Aorta (tissue), 5 donors: ENCODE measurements at regions not wholly inside any gene's neighbourhood (a gene's known extent, or its start where the extent isn't known, plus 50 kb on each side); places are given as distances from the start of the nearest gene placed in this dataset.

Experiments used
- ATAC-seq: fragments of 200-7000 bp; cut with Tn5 transposase; one replicate; pipeline ENCODE4 v1.9.1; 2022; ENCODE audit warnings: moderate library complexity; ENCODE audit not compliant: low FRiP score
- DNase-seq, 2 donors: peaks; one replicate each; pipeline ENCODE4 v3.0.0-alpha.2; 2020
- H3K27ac ChIP-seq, 2 donors: one replicate each; pipeline ENCODE4 v1.5.1; 2013; ENCODE audit warnings: low read length in 2 of 2, mild to moderate bottlenecking in 2 of 2, moderate library complexity in 2 of 2, control low read depth in 1 of 2, inconsistent platforms in 1 of 2, low read depth in 1 of 2
- H3K27me3 ChIP-seq, 2 donors: one replicate each; pipeline ENCODE4 v1.6.1; 2013; ENCODE audit warnings: control low read depth in 1 of 2, low read length in 1 of 2, mild to moderate bottlenecking in 1 of 2, moderate library complexity in 1 of 2; ENCODE audit not compliant: insufficient read depth in 2 of 2, control insufficient read depth in 1 of 2
- H3K36me3 ChIP-seq, 2 donors: one replicate each; pipeline ENCODE4 v1.6.1; 2013; ENCODE audit warnings: control low read depth in 1 of 2, low read length in 1 of 2, mild to moderate bottlenecking in 1 of 2; ENCODE audit not compliant: insufficient read depth in 2 of 2, control insufficient read depth in 1 of 2
- H3K4me1 ChIP-seq, 2 donors: one replicate each; pipeline ENCODE4 v1.6.1; 2013; ENCODE audit warnings: low read length in 2 of 2, control low read depth in 1 of 2, mild to moderate bottlenecking in 1 of 2, moderate library complexity in 1 of 2; ENCODE audit not compliant: insufficient read depth in 2 of 2, control insufficient read depth in 1 of 2
- H3K4me3 ChIP-seq, 2 donors: one replicate each; pipeline ENCODE4 v1.5.1; 2013; ENCODE audit warnings: low read length in 2 of 2, control low read depth in 1 of 2, mild to moderate bottlenecking in 1 of 2
- H3K9me3 ChIP-seq: one replicate; pipeline ENCODE4 v1.6.1; 2013; ENCODE audit warnings: mild to moderate bottlenecking, low read length; ENCODE audit not compliant: control insufficient read depth
- WGBS, 2 donors: extraction: QIAGEN DNeasy Blood & Tissue Kit; methylation state at CpG; one replicate each; pipeline ENCODE4 v1.1.7; 2013; 5-methylcytosine and 5-hydroxymethylcytosine counted together
- intact Hi-C, 2 donors: fragments of 100-400 bp; cut with DNase I; formaldehyde crosslinking; loops; one replicate each; pipeline versions ENCODE4 v1.14.2 to v1.15.0; 2022
- donor health status: healthy with polysubstance abuse.
- donor health status: Bipolar disorder and iron deficiency.
- donor health status: DM: no; HTN: no; CAD: no.
- donor health status: DM: no; HTN: no; CAD: no.
- donor health status: DM: yes; HTN: yes; CAD: no.

DNA sequence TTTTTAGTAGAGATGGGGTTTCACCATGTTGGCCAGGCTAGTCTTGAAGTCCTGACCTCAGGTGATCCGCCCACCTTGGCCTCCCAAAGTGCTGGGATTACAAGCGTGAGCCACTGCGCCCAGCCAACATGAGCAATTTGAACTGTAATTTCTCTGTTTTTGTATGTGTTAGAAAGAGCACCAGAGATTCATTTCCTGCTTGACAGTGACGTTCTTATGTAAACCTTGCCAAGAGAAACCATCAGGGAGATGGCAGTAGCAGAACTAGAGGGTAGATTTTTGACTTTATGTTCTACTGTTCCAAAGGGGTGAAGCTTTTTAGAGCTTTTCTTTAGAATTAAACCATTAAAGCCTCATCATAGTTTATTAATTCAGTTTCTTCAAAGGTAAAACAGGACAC lies 148.1 kb upstream of the UMPS start:
- intact Hi-C loops: loop anchor here in 1 of 2 donors (10.0 kb wide), 1 partner anchor 323 kb away; no protein-coding TSS in a partner anchor
- no peaks in the 10 kb centered on the region for H3K9me3 ChIP-seq
- no peaks in the 10 kb centered on the region for H3K27me3 ChIP-seq
- DNase-seq: no peak
- no peak overlapping the region for H3K4me3 ChIP-seq
- ATAC-seq: no peak
- 74 to 79% methylated on average over 4 of the region's 4 CpGs for WGBS, 2 donors
- peaks cover 0 to 2% of the 10 kb centered on the region in 2 donors for H3K4me1 ChIP-seq
- peaks cover 0 to 2% of the 10 kb centered on the region in 2 donors for H3K36me3 ChIP-seq
- no peak overlapping the region for H3K27ac ChIP-seq

DNA sequence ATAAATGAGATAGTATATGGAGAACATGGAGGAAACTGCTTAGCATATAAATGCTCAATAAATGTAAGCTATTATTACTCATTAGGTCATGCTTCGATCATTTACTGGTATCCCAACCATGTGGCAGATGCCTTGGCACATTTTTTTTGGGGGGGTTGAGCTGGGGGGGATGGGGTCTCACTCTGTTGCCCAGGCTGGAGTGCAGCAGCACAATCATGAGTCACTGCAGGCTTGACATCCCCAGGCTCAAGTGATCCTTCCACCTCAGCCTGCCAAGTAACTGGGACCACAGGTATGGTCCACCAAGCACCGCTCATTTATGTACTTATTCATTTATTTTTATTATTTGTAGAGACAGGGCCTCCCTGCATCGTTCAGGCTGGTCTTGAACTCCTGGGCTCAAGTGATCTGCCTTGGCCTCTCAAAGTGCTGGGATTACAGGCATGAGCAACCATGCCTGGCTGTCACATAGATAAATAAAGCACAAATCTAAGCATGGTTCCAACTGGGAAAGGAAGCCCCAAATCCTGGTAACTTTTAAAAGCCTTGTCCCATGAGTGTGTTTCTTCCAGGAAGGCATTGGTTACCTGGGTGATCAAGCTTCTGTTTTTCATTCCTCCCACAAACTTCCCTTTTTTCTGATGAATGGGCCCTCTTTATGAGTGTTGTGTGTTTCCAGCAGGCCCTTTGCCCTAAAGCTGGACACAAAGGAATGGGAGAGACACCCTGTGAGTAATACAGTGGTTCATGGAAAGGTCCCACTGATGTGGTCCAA lies 147.4 kb upstream of the UMPS start:
- no peak overlapping the region for H3K4me3 ChIP-seq
- H3K27ac ChIP-seq: no peak overlapping the region
- WGBS, 2 donors: 68 to 95% methylated on average over 3 of the region's 3 CpGs
- no peaks in the 10 kb centered on the region for H3K9me3 ChIP-seq
- ATAC-seq: no peak
- intact Hi-C loops: loop anchor here in 1 of 2 donors (10.0 kb wide), 1 partner anchor 322 kb away; no protein-coding TSS in a partner anchor
- DNase-seq: no peak
- peaks cover 0 to 2% of the 10 kb centered on the region in 2 donors for H3K4me1 ChIP-seq
- peaks cover 0 to 2% of the 10 kb centered on the region in 2 donors for H3K36me3 ChIP-seq
- no peaks in the 10 kb centered on the region for H3K27me3 ChIP-seq

DNA sequence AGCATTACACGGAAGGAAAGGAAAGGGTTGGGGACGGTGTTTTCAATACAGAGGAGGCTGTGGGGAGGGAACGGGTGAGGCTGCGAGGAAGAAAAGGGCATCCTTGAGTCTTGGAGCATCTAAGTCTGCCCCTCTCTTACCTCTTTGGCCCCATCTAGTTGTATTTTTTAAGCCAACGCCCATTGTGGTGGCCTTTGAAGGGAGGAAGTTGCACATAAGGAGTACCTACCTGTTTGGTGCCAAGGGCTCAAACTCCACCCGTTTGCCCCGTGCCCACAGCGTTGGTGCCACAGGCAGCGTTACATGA lies 146.1 kb upstream of the UMPS start:
- ATAC-seq (no peak), DNase-seq (no peak)
- Histone ChIP-seq H3K4me3 (peak overlapping the region in 1 of 2 donors; percentile 37), H3K9me3 (no peaks in the 10 kb centered on the region), H3K27ac (no peak overlapping the region), H3K36me3 (no peaks in the 10 kb centered on the region), H3K4me1 (peaks cover 0 to 2% of the 10 kb centered on the region in 2 donors), H3K27me3 (no peaks in the 10 kb centered on the region)
- intact Hi-C loops: loop anchor here in 1 of 2 donors (10.0 kb wide), 1 partner anchor 321 kb away; no protein-coding TSS in a partner anchor
- whole genome bisulfite sequencing, 2 donors: 19 to 20% methylated on average over 9 of the region's 9 CpGs

DNA sequence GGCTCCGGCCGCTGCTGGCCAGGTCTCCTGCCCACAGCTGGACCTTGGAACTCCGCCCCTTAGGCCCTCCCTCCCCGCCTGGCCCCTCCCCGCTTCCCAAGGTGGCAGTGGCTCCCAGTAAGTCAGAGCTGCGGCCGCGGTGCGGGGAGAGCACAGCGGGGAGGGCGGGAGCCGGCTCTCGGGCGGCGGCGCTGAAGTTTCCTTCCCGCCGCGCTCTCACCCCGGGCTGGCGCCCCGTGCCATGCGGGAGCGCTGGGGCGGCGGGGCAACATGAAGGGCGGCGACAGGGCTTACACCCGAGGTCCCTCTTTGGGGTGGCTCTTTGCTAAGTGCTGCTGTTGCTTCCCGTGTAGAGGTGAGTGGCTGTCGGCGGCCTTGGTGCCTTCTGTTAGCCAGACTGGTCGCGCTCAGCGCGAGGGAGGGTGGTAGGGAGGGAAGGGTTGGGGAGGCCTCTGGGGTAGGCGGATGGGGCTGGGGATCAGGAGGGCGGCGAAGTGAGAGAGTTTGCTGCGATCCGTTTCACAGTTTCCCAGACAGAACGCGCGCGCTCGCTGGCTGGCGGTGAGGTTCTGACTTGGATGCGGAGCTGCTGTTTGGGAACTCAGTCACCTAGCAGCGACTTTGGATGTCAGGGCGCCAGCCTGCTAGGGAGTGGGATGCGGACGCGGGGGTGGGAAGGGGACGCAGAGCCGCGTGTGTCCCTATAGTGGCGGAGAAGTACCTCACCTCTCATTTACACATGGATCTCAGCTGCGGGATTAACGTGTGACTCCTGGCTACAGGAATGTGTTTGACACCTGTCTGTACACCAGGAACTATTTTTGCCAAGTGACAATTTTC lies 145.5 kb upstream of the UMPS start:
- no peaks in the 10 kb centered on the region for H3K27me3 ChIP-seq
- H3K9me3 ChIP-seq: no peaks in the 10 kb centered on the region
- no peak overlapping the region for H3K27ac ChIP-seq
- H3K4me1 ChIP-seq: peaks cover 0 to 2% of the 10 kb centered on the region in 2 donors
- H3K4me3 ChIP-seq: peak overlapping the region in 1 of 2 donors; percentile 37
- ATAC-seq: peak; percentile 85
- 4 to 5% methylated on average over 53 to 59 of the region's 59 CpGs for WGBS, 2 donors
- intact Hi-C loops: loop anchor here in 1 of 2 donors (10.0 kb wide), 1 partner anchor 320 kb away; no protein-coding TSS in a partner anchor
- peak; percentile 83 to 92 for DNase-seq
- H3K36me3 ChIP-seq: no peaks in the 10 kb centered on the region

DNA sequence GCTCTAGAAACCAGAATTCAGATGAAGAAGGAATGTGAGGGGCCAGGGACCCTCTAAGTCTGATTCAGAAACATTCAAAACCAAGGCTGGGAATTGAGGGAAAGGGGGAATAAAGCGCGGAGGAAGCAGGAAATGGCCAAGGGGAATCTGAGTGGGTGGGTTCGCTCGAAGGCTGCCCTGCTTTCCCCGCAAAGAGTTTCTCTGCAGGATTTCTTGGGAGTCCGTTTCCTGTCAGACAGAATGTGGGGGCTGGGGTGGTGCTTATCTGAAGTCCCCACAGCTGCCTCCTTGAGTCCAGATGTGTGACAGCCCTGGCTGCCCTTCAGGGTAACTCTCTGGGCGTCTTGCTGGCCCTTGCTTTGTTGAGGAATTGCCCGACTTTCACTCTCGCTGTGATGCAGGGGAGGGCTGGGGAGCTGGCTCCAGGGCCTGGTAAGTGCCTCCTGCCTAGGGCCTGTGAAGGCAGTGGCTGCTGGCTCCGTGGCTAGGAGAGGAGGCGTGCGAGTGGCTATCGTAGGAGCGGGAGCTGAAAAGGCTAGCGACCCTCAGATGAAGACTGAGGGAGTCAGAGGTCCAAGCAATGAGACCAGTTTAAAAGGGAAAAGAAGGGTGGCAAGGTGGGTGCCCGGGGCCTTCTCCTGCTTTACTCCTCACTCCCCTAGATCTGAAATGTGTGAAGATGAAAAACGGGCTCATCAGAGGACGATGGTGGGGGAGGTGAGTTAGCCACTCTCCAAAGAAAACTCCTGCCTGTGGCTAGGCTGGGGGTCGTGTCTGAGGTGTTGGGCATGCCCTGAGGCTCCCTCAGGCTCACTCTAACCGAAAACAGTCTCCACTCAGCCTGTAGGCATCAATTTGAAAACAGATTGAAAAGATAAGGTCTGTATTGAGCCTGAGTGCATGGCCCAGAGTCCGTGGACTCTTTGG lies 143.9 kb upstream of the UMPS start:
- intact Hi-C loops: loop anchor here in 1 of 2 donors (10.0 kb wide), 1 partner anchor 318 kb away; no protein-coding TSS in a partner anchor
- no peak overlapping the region for H3K4me3 ChIP-seq
- no peak for ATAC-seq
- DNase-seq: no peak
- 91% methylated on average over 21 of the region's 21 CpGs for WGBS, 2 donors
- peaks cover 0 to 2% of the 10 kb centered on the region in 2 donors for H3K4me1 ChIP-seq
- no peak overlapping the region for H3K27ac ChIP-seq
- H3K9me3 ChIP-seq: no peaks in the 10 kb centered on the region
- no peaks in the 10 kb centered on the region for H3K36me3 ChIP-seq
- no peaks in the 10 kb centered on the region for H3K27me3 ChIP-seq

DNA sequence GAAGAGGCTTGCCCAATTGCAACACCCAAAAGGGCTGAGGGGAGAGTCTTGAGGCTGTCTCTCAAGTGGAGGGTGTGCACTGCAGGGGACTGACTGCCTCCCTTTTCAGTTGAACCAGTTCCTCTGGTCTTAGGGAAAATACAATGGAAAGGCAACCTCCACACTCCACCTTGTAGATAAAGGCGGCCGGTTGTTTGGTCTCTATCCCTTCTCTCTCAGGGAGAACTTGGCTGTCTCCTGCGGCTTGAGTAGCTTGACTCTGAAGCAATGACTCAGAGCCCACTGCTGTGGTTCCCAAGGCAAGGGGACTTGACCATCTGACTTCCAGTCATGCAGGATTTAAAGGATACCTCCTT lies 143.2 kb upstream of the UMPS start:
- peaks cover 0 to 2% of the 10 kb centered on the region in 2 donors for H3K4me1 ChIP-seq
- ATAC-seq (no peak), DNase-seq (no peak)
- H3K27ac ChIP-seq: no peak overlapping the region
- WGBS, 2 donors: 73 to 92% methylated on average over 3 of the region's 3 CpGs
- no peaks in the 10 kb centered on the region for H3K9me3 ChIP-seq
- H3K4me3 ChIP-seq: no peak overlapping the region
- intact Hi-C loops: loop anchor here in 1 of 2 donors (10.0 kb wide), 1 partner anchor 318 kb away; no protein-coding TSS in a partner anchor
- no peaks in the 10 kb centered on the region for H3K27me3 ChIP-seq
- no peaks in the 10 kb centered on the region for H3K36me3 ChIP-seq

DNA sequence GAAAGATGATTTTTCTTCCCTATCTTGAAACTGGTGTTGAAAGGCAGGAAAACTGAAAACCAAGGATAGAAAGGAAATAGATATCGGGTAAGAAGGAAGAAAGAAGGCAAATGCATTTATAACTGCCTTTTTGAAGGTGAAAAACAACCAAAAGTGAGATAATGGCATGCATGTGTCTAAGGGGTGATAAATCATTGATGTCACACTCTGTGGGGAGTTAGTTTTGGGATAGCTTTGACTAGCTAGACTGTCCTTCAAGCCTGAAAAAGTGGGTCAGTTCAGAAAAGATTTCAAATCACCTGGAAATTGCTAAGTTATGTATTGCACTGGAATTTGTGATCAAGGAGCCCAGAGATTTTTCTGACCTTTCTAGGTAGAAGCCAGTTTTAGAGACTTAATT lies 142.2 kb upstream of the UMPS start:
- Histone ChIP-seq H3K36me3 (no peaks in the 10 kb centered on the region), H3K27me3 (no peaks in the 10 kb centered on the region), H3K9me3 (no peaks in the 10 kb centered on the region), H3K4me1 (peaks cover 0 to 2% of the 10 kb centered on the region in 2 donors), H3K4me3 (no peak overlapping the region), H3K27ac (no peak overlapping the region)
- intact Hi-C loops: loop anchor here in 1 of 2 donors (10.0 kb wide), 1 partner anchor 317 kb away; no protein-coding TSS in a partner anchor
- DNase-seq (no peak), ATAC-seq (no peak)
- 90 to 96% methylated on average over 1 of the region's 1 CpG for WGBS, 2 donors

DNA sequence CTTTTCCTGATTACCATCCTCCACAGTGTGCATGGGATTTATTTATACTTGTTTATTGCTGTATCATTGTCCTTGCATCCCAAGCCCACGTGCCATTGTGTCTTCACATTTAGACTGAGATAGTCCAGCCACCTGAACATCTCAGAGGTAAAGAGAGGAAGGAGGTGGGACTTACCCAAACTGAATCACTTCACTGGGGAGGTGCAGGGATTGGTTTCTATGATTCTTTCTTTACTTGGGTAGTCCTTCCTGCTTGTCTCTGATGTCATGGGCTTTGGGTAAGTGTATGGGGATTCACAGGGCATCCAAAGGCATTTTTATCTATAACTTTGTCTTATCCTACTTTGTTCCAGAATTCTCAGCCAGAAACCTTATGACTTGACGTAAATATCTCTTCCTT lies 141.5 kb upstream of the UMPS start:
- DNase-seq (no peak), ATAC-seq (no peak)
- Histone ChIP-seq H3K27me3 (no peaks in the 10 kb centered on the region), H3K9me3 (no peaks in the 10 kb centered on the region), H3K27ac (no peak overlapping the region), H3K36me3 (no peaks in the 10 kb centered on the region), H3K4me1 (no peaks in the 10 kb centered on the region), H3K4me3 (no peak overlapping the region)
- intact Hi-C loops: loop anchor here in 1 of 2 donors (10.0 kb wide), 1 partner anchor 316 kb away; no protein-coding TSS in a partner anchor
- WGBS, 2 donors: 98 to 99% methylated on average over 2 of the region's 2 CpGs
